HCT116 (cell line): ENCODE measurements at regions not wholly inside any gene's neighbourhood (a gene's known extent, or its start where the extent isn't known, plus 50 kb on each side); places are given as distances from the start of the nearest gene placed in this dataset.

Source experiments
- ATAC-seq: fragments of 200-7000 bp; cut with Tn5 transposase; 2 replicates; pipeline ENCODE4 v1.9.1; 2020; ENCODE audit warnings: mild to moderate bottlenecking, moderate library complexity
- BruUV-seq: library from RNA; stranded (reverse); fragments of 400-500 nt; replicated peaks from 2 replicates; lab custom pipeline; 2021; lab: Mats Ljungman, UMichigan
- CTCF ChIA-PET: fragments of 300-600 bp; sonication (Branson Sonifier 250); formaldehyde crosslinking; loops from one replicate; lab custom pipeline; 2021; ENCODE audit warnings: antibody characterized with exemption; lab: Charles Lee
- POLR2A ChIA-PET: fragments of 300-600, 350-600 bp; sonication (Branson Sonifier 250); formaldehyde crosslinking; loops from one replicate; lab custom pipeline; 2021; ENCODE audit warnings: antibody characterized with exemption; lab: Charles Lee
- RAD21 ChIA-PET, 2 experiments: fragments of 300-600 bp; sonication (Branson Sonifier 250); formaldehyde crosslinking; loops; one replicate each; lab custom pipeline; 2023; ENCODE audit warnings: low total read pairs in 2 of 2; ENCODE audit not compliant: uncharacterized antibody in 2 of 2, unreplicated experiment in 2 of 2, low non-redundant PET in 1 of 2; lab: Charles Lee
- DNase-seq: peaks from one replicate; pipeline ENCODE4 v3.0.0-alpha.2; 2010; ENCODE audit warnings: low read depth, low spot score
- H2AFZ ChIP-seq: fragments of 200-600 bp; shearing (Covaris generic), sonication (generic); 2 replicates; pipeline ENCODE4 v1.6.1; 2017; ENCODE audit warnings: low read depth, mixed run types, mixed read lengths, antibody characterized with exemption, low read length; ENCODE audit not compliant: poor library complexity, severe bottlenecking
- H3K27ac ChIP-seq: 2 replicates; pipeline ENCODE4 v1.5.1; 2012; ENCODE audit warnings: low read depth, low read length
- H3K27me3 ChIP-seq: fragments of 200-600 bp; sonication (generic); 2 replicates; pipeline ENCODE4 v1.6.1; 2016; ENCODE audit warnings: mixed run types, low read length, mixed read lengths; ENCODE audit not compliant: insufficient read depth
- H3K36me3 ChIP-seq, 2 experiments: fragments of 200-500 bp in 1 of 2; fragments of 200-600 bp in 1 of 2; sonication (Bioruptor generic) in 1 of 2; sonication (generic) in 1 of 2; 2 replicates each; pipeline versions ENCODE4 v1.5.1 to v1.6.1; 2014 to 2016; ENCODE audit warnings: low read length in 2 of 2, inconsistent platforms in 1 of 2, mixed read lengths in 1 of 2, mixed run types in 1 of 2; ENCODE audit not compliant: insufficient read depth in 2 of 2, control insufficient read depth in 1 of 2
- H3K4me1 ChIP-seq, 2 experiments: fragments of 200-600 bp in 1 of 2; sonication (generic) in 1 of 2; 2 replicates each; pipeline versions ENCODE4 v1.5.1 to v1.6.1; 2012 to 2017; ENCODE audit warnings: low read length in 2 of 2, inconsistent platforms in 1 of 2, mild to moderate bottlenecking in 1 of 2, mixed read lengths in 1 of 2, mixed run types in 1 of 2, moderate library complexity in 1 of 2; ENCODE audit not compliant: insufficient read depth in 2 of 2, control insufficient read depth in 1 of 2
- H3K4me2 ChIP-seq: fragments of 200-600 bp; sonication (generic); 2 replicates; pipeline ENCODE4 v1.6.1; 2017; ENCODE audit warnings: mixed run types, low read length, mixed read lengths
- H3K4me3 ChIP-seq, 2 experiments: fragments of 200-600 bp in 1 of 2; sonication (generic) in 1 of 2; replicated peaks in 1 of 2; 2 replicates each; pipeline ENCODE4 v1.5.1; 2011 to 2016; ENCODE audit warnings: low read length in 2 of 2, control low read depth in 1 of 2, low read depth in 1 of 2, mild to moderate bottlenecking in 1 of 2, mixed read lengths in 1 of 2, mixed run types in 1 of 2
- H3K79me2 ChIP-seq: fragments of 200-600 bp; sonication (generic); 2 replicates; pipeline ENCODE4 v1.6.1; 2017; ENCODE audit warnings: mild to moderate bottlenecking, mixed run types, low read length, moderate library complexity, mixed read lengths; ENCODE audit not compliant: insufficient read depth
- H3K9ac ChIP-seq: fragments of 200-600 bp; sonication (generic); 2 replicates; pipeline ENCODE4 v1.6.1; 2016; ENCODE audit warnings: low read length, mixed read lengths
- H3K9me2 ChIP-seq: fragments of 200-600 bp; sonication (generic), shearing (Covaris generic); 2 replicates; pipeline ENCODE4 v1.6.1; 2017; ENCODE audit warnings: mixed run types, mild to moderate bottlenecking, moderate library complexity; ENCODE audit not compliant: insufficient read depth
- H3K9me3 ChIP-seq, 2 experiments: fragments of 200-500 bp in 1 of 2; fragments of 200-600 bp in 1 of 2; sonication (Bioruptor generic) in 1 of 2; sonication (generic) in 1 of 2; 2 replicates each; pipeline ENCODE4 v1.6.1; 2014 to 2017; ENCODE audit warnings: low read length in 2 of 2, mixed read lengths in 2 of 2, inconsistent platforms in 1 of 2, low read depth in 1 of 2, mild to moderate bottlenecking in 1 of 2, mixed run types in 1 of 2, moderate library complexity in 1 of 2; ENCODE audit not compliant: control insufficient read depth in 1 of 2, insufficient read depth in 1 of 2
- H4K20me1 ChIP-seq: fragments of 200-600 bp; sonication (generic), shearing (Covaris generic); 2 replicates; pipeline ENCODE4 v1.6.1; 2017; ENCODE audit warnings: mixed run types, mild to moderate bottlenecking, moderate library complexity; ENCODE audit not compliant: insufficient read depth
- CEBPB ChIP-seq: IDR thresholded peaks from 2 replicates; pipeline ENCODE4 v1.6.1; 2012; ENCODE audit warnings: low read depth
- CTCF ChIP-seq, 3 experiments: fragments of 200-600 bp in 1 of 3; sonication (generic) in 1 of 3; IDR thresholded peaks in 2 of 3; conservative IDR thresholded peaks in 1 of 3; 2 replicates each; pipeline ENCODE4 v1.5.1; 2012 to 2017; ENCODE audit warnings: low read depth in 2 of 3, low read length in 2 of 3, antibody characterized with exemption in 1 of 3, borderline replicate concordance in 1 of 3, control low read depth in 1 of 3, mild to moderate bottlenecking in 1 of 3, mixed read lengths in 1 of 3, mixed run types in 1 of 3, moderate library complexity in 1 of 3; ENCODE audit not compliant: insufficient read depth in 1 of 3
- EGR1 ChIP-seq: IDR thresholded peaks from 2 replicates; pipeline ENCODE4 v1.6.1; 2012; ENCODE audit warnings: low read depth
- ELF1 ChIP-seq: IDR thresholded peaks from 2 replicates; pipeline ENCODE4 v1.6.1; 2012; ENCODE audit warnings: low read depth, borderline replicate concordance
- EZH2 ChIP-seq: fragments of 200-600 bp; sonication (generic); IDR thresholded peaks from 2 replicates; pipeline ENCODE4 v1.6.1; 2017; ENCODE audit warnings: antibody characterized with exemption, mixed run types
- EZH2phosphoT487 ChIP-seq: fragments of 200-600 bp; IDR thresholded peaks from 2 replicates; pipeline ENCODE4 v1.6.1; 2018; ENCODE audit warnings: antibody characterized with exemption, borderline replicate concordance
- JUND ChIP-seq: IDR thresholded peaks from 2 replicates; pipeline ENCODE4 v1.6.1; 2012
- MAX ChIP-seq: IDR thresholded peaks from 2 replicates; pipeline ENCODE4 v1.6.1; 2012
- POLR2AphosphoS5 ChIP-seq: IDR thresholded peaks from 2 replicates; pipeline ENCODE4 v1.6.1; 2011; ENCODE audit warnings: mild to moderate bottlenecking, low read depth, low read length, moderate library complexity
- RAD21 ChIP-seq: IDR thresholded peaks from 2 replicates; pipeline ENCODE4 v1.6.1; 2012; ENCODE audit warnings: low read depth, mild to moderate bottlenecking
- SIN3A ChIP-seq: IDR thresholded peaks from 2 replicates; pipeline ENCODE4 v1.6.1; 2012; ENCODE audit warnings: low read depth
- ZBTB33 ChIP-seq: IDR thresholded peaks from 2 replicates; pipeline ENCODE4 v1.6.1; 2011; ENCODE audit warnings: mild to moderate bottlenecking, low read length, moderate library complexity; ENCODE audit not compliant: insufficient replicate concordance; ENCODE audit errors: extremely low read depth
- ZFX ChIP-seq: fragments of 450-650 bp; IDR thresholded peaks from 2 replicates; pipeline ENCODE4 v1.6.1; 2017
- ZNF274 ChIP-seq: fragments of 200-500 bp; sonication (Bioruptor generic); IDR thresholded peaks from 2 replicates; pipeline ENCODE4 v1.6.1; 2014; ENCODE audit warnings: mild to moderate bottlenecking, low read depth, low read length, inconsistent platforms
- intact Hi-C: fragments of 100-400 bp; cut with micrococcal nuclease; formaldehyde crosslinking; loops from 2 replicates; pipeline ENCODE4 v1.10.0; 2022

- Histone ChIP-seq H3K9me2 (no peaks in the 10 kb centered on the region), H3K4me3 (no peak overlapping the region), H3K9ac (no peak overlapping the region), H3K4me1 (no peaks in the 10 kb centered on the region), H3K36me3 (no peaks in the 10 kb centered on the region), H2AFZ (no peak overlapping the region), H3K27me3 (peaks cover 28% of the 10 kb centered on the region), H3K27ac (no peak overlapping the region), H4K20me1 (no peaks in the 10 kb centered on the region), H3K79me2 (no peaks in the 10 kb centered on the region), H3K9me3 (no peaks in the 10 kb centered on the region), H3K4me2 (no peak overlapping the region)
- CTCF ChIA-PET: no interaction called here
- TF ChIP-seq EZH2: no peak
- no peak for TF ChIP-seq ZFX
- TF ChIP-seq EGR1: no peak
- no peak for TF ChIP-seq JUND
- no peak for ATAC-seq
- intact Hi-C loops: no loop called here
- BruUV-seq: no TSS peak
- no peak for DNase-seq
- RAD21 ChIA-PET: no interaction called here
- POLR2A ChIA-PET: no interaction called here
These were observed 191.4 kb downstream of the MIS18A start for GRCh38 chr21:32087447-32087846.

GRCh38 chr21:32083197-32083596 lies 195.7 kb downstream of the MIS18A start:
- POLR2A ChIA-PET: no interaction called here
- Histone ChIP-seq H3K27ac (no peak overlapping the region), H3K4me2 (no peak overlapping the region), H3K9me2 (no peaks in the 10 kb centered on the region), H3K9ac (no peak overlapping the region), H3K27me3 (peaks cover 46% of the 10 kb centered on the region), H3K4me1 (no peaks in the 10 kb centered on the region), H3K79me2 (no peaks in the 10 kb centered on the region), H3K36me3 (no peaks in the 10 kb centered on the region), H3K9me3 (no peaks in the 10 kb centered on the region), H2AFZ (no peak overlapping the region), H3K4me3 (no peak overlapping the region), H4K20me1 (no peaks in the 10 kb centered on the region; the same call in 1 of the 2 replicates)
- CTCF ChIA-PET: no interaction called here
- DNase-seq: no peak
- no TSS peak for BruUV-seq
- no peak for ATAC-seq
- TF ChIP-seq SIN3A (no peak), RAD21 (no peak), CTCF (IDR thresholded peaks at IDR 0.05 in 2 of 3, conservative IDR thresholded peaks at IDR 0.05 in 1 of 3; ENCODE audit: borderline replicate concordance in 1 of 3, insufficient read depth in 1 of 3, low read depth in 2 of 3, low read length in 2 of 3) (no peak), CEBPB (no peak), EGR1 (no peak), ELF1 (no peak), ZFX (no peak), MAX (no peak), ZNF274 (no peak), EZH2phosphoT487 (no peak), POLR2AphosphoS5 (no peak), ZBTB33 (no peak)
- RAD21 ChIA-PET: no interaction called here
- intact Hi-C loops: no loop called here
